ENCODE measurements at regions not wholly inside any gene's neighbourhood (a gene's known extent, or its start where the extent isn't known, plus 50 kb on each side); places are given as distances from the start of the nearest gene placed in this dataset.

- DNase-seq (ENCODE audit: low spot score), result no peak
- no peaks in the 10 kb centered on the region for H3K9me3 Mint-ChIP-seq (ENCODE audit: unreplicated experiment)
- H3K27ac Mint-ChIP-seq (ENCODE audit: unreplicated experiment), result no peak overlapping the region
- H3K27me3 Mint-ChIP-seq (ENCODE audit: unreplicated experiment), result no peaks in the 10 kb centered on the region
- no peaks in the 10 kb centered on the region for H3K36me3 Mint-ChIP-seq (ENCODE audit: low read depth, unreplicated experiment)
- peaks cover 3% of the 10 kb centered on the region for H3K4me1 Mint-ChIP-seq (ENCODE audit: unreplicated experiment)
- TF ChIP-seq CTCF (IDR thresholded peaks at IDR 0.05; ENCODE audit: unreplicated experiment), result no peak
- H3K4me3 Mint-ChIP-seq (ENCODE audit: unreplicated experiment), result no peak overlapping the region
Observed at GRCh38 chr7:8809320-8809719, 375.9 kb downstream of the NXPH1 start.

- Mint-ChIP-seq H3K27ac (ENCODE audit: unreplicated experiment) (no peak overlapping the region), H3K9me3 (ENCODE audit: unreplicated experiment) (no peaks in the 10 kb centered on the region), H3K27me3 (ENCODE audit: unreplicated experiment) (no peaks in the 10 kb centered on the region), H3K4me1 (ENCODE audit: unreplicated experiment) (no peaks in the 10 kb centered on the region), H3K36me3 (ENCODE audit: low read depth, unreplicated experiment) (no peaks in the 10 kb centered on the region), H3K4me3 (ENCODE audit: unreplicated experiment) (no peak overlapping the region)
- TF ChIP-seq CTCF (IDR thresholded peaks at IDR 0.05; ENCODE audit: unreplicated experiment), result no peak
- no peak for DNase-seq (ENCODE audit: low spot score)
Observed at GRCh38 chr7:8817448-8818036, 384.1 kb downstream of the NXPH1 start.

GRCh38 chr7:8818406-8818805, 385.0 kb downstream of the NXPH1 start:
- H3K4me1 Mint-ChIP-seq (ENCODE audit: unreplicated experiment), result no peaks in the 10 kb centered on the region
- no peaks in the 10 kb centered on the region for H3K9me3 Mint-ChIP-seq (ENCODE audit: unreplicated experiment)
- DNase-seq (ENCODE audit: low spot score), result no peak
- no peak overlapping the region for H3K4me3 Mint-ChIP-seq (ENCODE audit: unreplicated experiment)
- no peaks in the 10 kb centered on the region for H3K27me3 Mint-ChIP-seq (ENCODE audit: unreplicated experiment)
- no peaks in the 10 kb centered on the region for H3K36me3 Mint-ChIP-seq (ENCODE audit: low read depth, unreplicated experiment)
- TF ChIP-seq CTCF (IDR thresholded peaks at IDR 0.05; ENCODE audit: unreplicated experiment), result no peak
- H3K27ac Mint-ChIP-seq (ENCODE audit: unreplicated experiment), result no peak overlapping the region

GRCh38 chr7:8822595-8822994, 389.2 kb downstream of the NXPH1 start:
- peaks cover 2% of the 10 kb centered on the region for H3K4me1 Mint-ChIP-seq (ENCODE audit: unreplicated experiment)
- H3K27ac Mint-ChIP-seq (ENCODE audit: unreplicated experiment), result no peak overlapping the region
- no peak overlapping the region for H3K4me3 Mint-ChIP-seq (ENCODE audit: unreplicated experiment)
- no peak for TF ChIP-seq CTCF (IDR thresholded peaks at IDR 0.05; ENCODE audit: unreplicated experiment)
- DNase-seq (ENCODE audit: low spot score), result no peak
- no peaks in the 10 kb centered on the region for H3K27me3 Mint-ChIP-seq (ENCODE audit: unreplicated experiment)
- no peaks in the 10 kb centered on the region for H3K36me3 Mint-ChIP-seq (ENCODE audit: low read depth, unreplicated experiment)
- H3K9me3 Mint-ChIP-seq (ENCODE audit: unreplicated experiment), result no peaks in the 10 kb centered on the region

GRCh38 chr7:8823486-8823885, 390.1 kb downstream of the NXPH1 start:
- no peak for DNase-seq (ENCODE audit: low spot score)
- no peaks in the 10 kb centered on the region for H3K27me3 Mint-ChIP-seq (ENCODE audit: unreplicated experiment)
- H3K4me3 Mint-ChIP-seq (ENCODE audit: unreplicated experiment), result no peak overlapping the region
- H3K4me1 Mint-ChIP-seq (ENCODE audit: unreplicated experiment), result peaks cover 2% of the 10 kb centered on the region
- H3K36me3 Mint-ChIP-seq (ENCODE audit: low read depth, unreplicated experiment), result no peaks in the 10 kb centered on the region
- no peaks in the 10 kb centered on the region for H3K9me3 Mint-ChIP-seq (ENCODE audit: unreplicated experiment)
- no peak for TF ChIP-seq CTCF (IDR thresholded peaks at IDR 0.05; ENCODE audit: unreplicated experiment)
- H3K27ac Mint-ChIP-seq (ENCODE audit: unreplicated experiment), result no peak overlapping the region

Data from endothelial cell (in vitro differentiated cells).